HG03025 (cell line): ENCODE measurements at regions not wholly inside any gene's neighbourhood (a gene's known extent, or its start where the extent isn't known, plus 50 kb on each side); places are given as distances from the start of the nearest gene placed in this dataset.

ENCODE experiments used
- ATAC-seq: cut with Tn5 transposase; IDR thresholded peaks from one replicate; pipeline ENCODE4 v1.9.1; 2021; ENCODE audit warnings: mild to moderate bottlenecking, moderate library complexity; ENCODE audit not compliant: unreplicated experiment, low FRiP score

DNA sequence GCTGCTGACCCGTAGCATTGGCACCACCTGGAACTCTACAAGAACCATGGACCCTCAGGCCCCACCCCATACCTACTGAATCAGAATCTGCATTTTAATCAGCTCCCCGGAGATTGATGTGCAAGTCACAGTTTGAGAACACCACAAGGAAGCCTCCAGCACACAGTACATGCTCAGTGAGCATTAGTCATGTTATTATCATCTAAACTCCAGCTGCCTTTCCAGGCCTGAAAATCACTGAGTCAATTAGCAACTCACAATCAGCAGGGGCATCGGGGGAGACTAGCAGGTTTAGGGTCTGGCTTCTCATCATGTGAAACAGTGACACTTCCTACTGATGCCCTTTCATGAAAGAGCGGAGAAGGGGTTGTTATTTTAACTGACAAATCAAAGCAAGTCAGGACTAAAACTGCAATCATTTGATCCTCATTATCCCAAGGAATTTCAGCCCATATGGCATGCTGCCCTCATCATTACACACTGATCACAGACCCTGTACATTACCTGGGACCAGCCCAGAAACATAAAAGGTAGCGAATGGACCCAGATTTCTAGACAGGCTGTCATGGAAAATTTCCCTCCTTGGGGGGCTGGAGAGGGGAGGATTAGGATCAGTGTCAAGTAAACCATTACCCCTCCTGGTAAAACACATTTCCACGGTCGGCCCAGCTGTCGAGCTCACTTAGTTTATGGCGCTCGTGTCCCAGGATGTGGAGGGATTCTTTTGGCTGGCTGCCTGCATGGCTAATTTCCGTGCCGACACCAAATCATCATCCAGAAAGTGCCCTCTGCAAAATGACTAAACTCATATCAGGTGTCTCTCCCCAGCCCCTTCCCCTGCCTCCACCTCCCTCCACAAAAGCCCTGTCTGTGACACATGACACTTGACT, 122.8 kb downstream of the PRLHR start:
- ATAC-seq, result no peak

GRCh38 chr10:118471863-118472262, 123.6 kb downstream of the PRLHR start:
- ATAC-seq, result no peak

GRCh38 chr10:118470470-118470869, 125.0 kb downstream of the PRLHR start:
- ATAC-seq, result no peak

GRCh38 chr10:118467200-118467599, 125.1 kb upstream of the FAM204A start:
- ATAC-seq, result no peak

DNA sequence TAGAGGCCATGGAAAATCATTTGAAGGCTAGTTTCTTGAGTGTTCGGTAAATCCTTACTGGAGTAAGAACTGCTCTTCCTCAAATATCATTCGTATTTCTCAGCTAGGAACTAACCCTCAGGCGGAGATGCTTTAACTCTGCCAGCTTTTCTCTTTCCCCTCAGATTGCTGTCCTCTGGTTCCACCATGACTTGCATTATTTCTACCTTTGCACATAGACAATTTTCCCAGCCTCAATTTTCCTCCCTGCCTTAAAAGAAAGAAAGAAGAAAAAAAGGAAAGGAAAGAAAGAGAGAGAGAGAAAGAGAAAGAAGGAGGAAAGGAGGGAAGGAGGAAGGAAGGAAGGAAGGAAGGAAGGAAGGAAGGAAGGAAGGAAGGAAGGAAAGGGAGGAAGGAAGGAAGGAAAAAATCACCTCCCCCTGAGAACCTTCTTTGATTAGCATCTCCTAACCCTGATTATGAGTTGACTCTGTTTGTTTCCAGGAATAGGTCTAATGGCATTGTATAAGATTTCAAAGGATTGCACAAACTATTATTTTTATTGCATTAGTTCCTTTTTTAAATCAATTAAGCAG, 123.3 kb upstream of the FAM204A start:
- ATAC-seq, result no peak

DNA sequence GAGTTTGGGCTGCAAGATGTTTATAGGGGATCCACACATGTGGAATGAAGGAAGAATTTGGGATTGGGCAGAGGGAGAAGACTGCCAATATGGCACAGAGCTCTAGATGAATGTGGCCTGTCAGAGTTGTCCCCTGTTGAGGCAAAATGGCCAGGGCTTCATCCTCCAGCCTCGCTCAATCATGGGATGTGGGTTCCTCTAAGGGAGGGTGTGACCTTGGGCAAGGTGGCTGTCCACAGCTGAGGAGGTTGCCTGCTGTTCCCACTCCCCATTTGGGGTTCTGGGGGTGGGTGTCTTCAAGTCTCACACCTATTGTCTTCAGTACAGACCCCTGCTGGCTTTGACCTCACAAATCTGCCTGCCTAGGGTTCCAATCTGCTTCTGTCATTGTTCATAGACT, 121.6 kb upstream of the FAM204A start:
- ATAC-seq, result no peak

DNA sequence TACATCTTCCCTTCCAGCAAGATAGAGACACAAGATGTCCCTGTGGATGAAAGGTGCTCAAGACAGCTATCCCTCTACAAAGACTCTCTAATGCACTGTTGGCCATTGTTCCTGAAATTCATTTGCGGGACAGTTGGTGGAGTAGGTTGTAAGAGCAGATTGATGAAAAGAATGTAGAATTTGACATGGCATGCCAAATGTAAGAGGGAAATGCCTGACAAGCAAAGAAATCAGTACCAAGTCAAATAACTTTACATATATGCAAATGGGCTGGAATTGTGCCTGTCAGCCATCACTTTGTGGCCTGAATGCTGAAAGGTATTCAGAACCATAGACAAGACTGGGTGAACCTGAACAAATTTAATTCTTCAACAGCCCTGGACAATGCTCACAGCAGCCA, 120.3 kb upstream of the FAM204A start:
- ATAC-seq, result no peak

GRCh38 chr10:118459642-118460193, 117.6 kb upstream of the FAM204A start:
- peak; percentile 57 for ATAC-seq

GRCh38 chr10:118458957-118459641, 117.0 kb upstream of the FAM204A start:
- ATAC-seq, result no peak

DNA sequence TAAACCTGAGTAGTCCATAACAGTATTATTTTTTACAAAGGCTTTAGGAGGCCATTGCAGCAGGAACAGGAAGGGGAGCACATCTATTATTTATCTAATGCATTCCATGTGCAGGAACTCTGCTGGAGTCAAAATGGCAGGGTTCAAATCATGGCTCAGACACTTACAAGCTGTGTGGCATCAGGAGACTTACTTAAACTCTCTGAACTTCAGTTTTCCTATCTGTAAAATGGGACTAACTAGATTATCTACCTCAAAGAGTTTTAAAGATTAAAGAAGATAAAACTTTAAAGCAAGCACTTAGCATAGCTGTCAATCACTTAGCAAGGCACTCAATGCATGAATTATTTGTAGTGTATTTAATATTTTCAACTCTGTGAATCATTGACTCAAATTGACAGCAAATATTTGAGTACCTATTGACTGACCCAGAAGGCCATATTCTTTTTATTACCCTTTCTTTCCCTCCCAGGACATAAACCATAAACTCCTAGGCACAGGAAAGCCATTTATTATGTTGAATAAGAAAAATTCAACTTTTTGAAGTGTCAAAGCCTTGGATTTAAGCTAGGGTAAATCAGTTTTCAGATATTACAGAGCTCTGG, 115.8 kb upstream of the FAM204A start:
- ATAC-seq, result no peak

DNA sequence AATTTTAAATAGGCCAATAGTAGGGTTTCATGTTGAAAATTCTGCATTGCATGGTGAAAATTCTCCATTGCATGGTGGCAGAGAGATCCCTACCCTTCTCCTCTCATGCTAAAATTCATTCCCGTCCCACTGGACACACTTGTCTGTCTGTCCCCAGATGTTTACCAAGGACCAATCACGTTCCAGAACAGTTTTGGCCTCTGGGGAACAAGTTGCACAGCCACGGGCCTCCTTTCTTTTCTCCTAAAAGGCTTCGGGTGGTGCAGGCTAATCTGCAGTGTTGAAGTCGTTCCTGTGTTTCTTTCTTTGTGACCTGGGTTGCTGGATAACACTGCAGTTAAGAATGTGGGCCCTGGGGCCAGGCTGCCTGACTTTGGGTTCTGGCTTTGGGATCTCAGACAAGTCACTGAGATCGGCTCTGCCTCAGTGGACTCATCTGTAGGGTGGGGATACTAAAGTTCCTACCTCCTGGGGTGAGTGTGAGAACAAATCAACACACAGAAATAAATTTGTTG, 113.1 kb upstream of the FAM204A start:
- no peak for ATAC-seq

DNA sequence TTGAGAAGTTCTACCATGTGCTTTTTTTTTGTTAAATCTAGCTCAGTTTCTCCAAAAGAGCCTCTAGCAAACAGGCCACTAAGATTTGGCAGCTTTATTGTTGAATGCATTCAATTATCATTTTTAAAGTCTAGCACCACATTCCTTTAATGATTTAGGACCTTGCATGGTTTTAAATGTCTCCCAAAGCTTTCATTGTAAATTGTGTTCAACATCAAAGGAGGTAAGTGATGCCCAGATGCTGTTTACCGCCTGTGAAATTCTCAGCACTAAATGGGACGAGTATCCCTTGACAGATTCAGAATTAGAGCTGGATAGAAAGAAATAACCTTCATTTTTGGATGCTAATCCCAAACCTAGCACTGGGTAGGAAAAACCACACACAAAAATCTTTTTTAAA, 112.1 kb upstream of the FAM204A start:
- no peak for ATAC-seq

- ATAC-seq, result no peak
These were observed 110.0 kb upstream of the FAM204A start for GRCh38 chr10:118452098-118452497.

DNA sequence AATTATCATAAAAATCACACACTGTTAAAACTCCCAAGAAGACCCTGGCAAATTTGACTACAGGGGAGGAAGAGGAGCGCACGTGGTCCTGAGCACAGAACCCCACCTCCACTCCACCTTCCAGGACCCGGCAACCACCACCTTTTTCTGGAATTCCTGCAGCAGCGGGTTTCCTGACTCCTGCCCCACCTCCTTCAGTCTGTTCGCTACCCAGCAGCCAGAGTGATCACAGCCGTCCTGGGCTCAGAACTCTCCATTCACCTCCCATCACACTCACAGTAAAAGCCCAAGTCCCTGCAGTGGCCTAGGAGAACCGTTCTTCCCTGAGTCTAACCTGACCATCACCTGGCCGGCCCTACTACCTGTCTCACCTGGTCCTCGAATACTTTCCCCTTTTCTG, 107.4 kb upstream of the FAM204A start:
- no peak for ATAC-seq

- ATAC-seq, result no peak
These were observed 106.6 kb upstream of the FAM204A start for GRCh38 chr10:118448744-118449143.

- ATAC-seq, result no peak
These were observed 105.5 kb upstream of the FAM204A start for GRCh38 chr10:118447478-118448270.

- no peak for ATAC-seq
These were observed 103.4 kb upstream of the FAM204A start for GRCh38 chr10:118445535-118445934.

- ATAC-seq, result no peak
These were observed 101.9 kb upstream of the FAM204A start for GRCh38 chr10:118444069-118444468.

DNA sequence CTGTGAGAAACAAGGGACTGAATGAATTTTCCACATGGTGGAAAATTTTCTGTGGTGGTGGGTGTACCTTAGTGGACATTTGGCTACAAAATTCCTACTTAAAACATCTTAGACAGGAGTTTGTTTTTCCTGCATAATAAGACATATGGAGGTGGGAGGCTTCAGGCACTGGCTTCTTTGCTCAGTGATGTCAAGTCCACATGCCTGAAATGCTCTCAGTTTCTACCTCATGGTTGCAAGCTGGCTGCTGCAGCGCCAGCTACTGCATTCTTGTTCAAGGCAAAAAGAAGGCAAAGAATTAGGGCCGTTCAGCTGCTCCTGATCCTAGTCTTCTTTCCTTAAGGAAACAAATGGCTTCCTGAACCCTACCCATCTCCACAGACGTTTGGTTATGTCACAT, 99.9 kb upstream of the FAM204A start:
- no peak for ATAC-seq

DNA sequence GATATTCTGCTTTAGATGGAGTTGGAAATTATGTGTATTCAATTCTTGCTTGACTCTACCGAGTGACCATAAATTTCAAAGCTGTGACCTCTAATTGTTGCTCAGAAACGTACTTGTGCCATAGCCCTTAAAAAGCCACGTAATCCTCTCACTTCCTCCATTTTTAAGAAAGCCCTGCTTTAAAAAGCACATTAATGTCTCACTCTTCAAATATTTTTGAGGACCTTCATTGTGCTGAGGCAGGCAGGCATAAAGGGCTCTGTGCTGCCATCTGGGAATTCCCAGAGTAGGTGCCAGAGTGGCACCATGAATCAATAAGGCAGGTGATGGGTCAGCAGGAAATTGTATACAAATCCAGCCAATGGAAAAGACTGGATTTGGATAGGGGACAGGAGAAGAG, 97.7 kb upstream of the FAM204A start:
- ATAC-seq, result no peak
